ENCODE measurements at regions not wholly inside any gene's neighbourhood (a gene's known extent, or its start where the extent isn't known, plus 50 kb on each side); places are given as distances from the start of the nearest gene placed in this dataset.

DNA sequence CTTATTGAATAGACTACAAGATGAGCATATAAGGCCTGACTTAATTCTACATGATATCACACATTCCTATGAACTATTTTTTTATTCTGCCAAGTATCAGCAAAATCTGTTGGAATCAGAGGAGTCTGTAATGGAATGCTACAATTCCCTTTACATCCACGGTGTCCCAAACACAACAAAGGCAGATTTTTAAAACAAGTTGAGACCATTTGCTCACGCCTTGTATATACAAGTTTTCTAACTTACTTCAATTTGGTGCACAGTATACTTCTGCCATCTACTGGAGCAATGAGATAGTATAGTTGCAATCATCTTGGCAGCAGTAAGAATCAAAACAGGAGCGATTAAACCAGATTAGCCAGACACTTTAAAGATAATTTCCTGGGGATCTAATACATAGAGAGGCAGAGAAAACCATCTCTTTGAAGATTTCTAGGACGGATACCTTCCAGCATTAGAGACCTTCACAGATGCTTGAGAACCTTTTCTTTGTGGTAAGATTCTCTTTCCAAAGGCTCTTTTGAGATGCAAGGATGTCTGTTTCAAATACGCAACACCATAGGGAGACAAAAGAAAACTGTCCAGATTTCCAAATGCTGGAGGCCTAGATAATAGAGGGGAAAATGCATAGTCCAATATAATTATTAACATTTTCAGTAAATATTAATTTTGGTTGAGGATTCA lies 302.0 kb upstream of the MIR17HG start:
- TF ChIP-seq CTCF (IDR thresholded peaks at IDR 0.05 in 2 of 3, conservative IDR thresholded peaks at IDR 0.05 in 1 of 3; ENCODE audit: borderline replicate concordance in 1 of 3, insufficient read depth in 1 of 3, low read depth in 2 of 3, low read length in 2 of 3) (peak in 2 of 3 experiments; percentile 44 to 45; a peak in 3 of 6 replicates), POLR2AphosphoS5 (IDR thresholded peaks at IDR 0.05; ENCODE audit: low read depth, low read length) (no peak)

Data from HCT116 (cell line).